ENCODE measurements at regions not wholly inside any gene's neighbourhood (a gene's known extent, or its start where the extent isn't known, plus 50 kb on each side); places are given as distances from the start of the nearest gene placed in this dataset.

DNA sequence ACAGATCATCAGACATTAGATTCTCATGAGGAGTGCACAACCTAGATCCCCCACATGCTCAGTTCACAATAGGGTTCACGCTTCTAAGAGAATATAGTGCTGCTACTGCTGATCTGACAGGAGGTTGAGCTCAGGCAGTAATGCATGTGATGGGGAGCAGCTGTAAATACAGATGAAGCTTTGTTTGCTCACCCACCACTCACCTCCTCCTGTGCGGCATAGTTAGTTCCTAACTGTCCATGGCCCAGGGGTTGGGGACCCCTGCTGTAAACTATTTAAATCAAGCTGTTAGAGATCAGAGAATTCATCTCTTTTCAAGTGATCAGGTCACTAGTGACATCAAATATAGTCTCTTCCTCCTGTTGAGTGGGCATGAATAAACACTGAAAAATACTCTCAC is 88.8 kb upstream of the ACVR2A start:
- no peak for DNase-seq (ENCODE audit: low read depth)
- no peak overlapping the region for H3K4me3 ChIP-seq (ENCODE audit: low read length)
- TF ChIP-seq, protein P1, sequence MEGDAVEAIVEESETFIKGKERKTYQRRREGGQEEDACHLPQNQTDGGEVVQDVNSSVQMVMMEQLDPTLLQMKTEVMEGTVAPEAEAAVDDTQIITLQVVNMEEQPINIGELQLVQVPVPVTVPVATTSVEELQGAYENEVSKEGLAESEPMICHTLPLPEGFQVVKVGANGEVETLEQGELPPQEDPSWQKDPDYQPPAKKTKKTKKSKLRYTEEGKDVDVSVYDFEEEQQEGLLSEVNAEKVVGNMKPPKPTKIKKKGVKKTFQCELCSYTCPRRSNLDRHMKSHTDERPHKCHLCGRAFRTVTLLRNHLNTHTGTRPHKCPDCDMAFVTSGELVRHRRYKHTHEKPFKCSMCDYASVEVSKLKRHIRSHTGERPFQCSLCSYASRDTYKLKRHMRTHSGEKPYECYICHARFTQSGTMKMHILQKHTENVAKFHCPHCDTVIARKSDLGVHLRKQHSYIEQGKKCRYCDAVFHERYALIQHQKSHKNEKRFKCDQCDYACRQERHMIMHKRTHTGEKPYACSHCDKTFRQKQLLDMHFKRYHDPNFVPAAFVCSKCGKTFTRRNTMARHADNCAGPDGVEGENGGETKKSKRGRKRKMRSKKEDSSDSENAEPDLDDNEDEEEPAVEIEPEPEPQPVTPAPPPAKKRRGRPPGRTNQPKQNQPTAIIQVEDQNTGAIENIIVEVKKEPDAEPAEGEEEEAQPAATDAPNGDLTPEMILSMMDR (conservative IDR thresholded peaks at IDR 0.05; ENCODE audit: low read depth, low read length), result no peak

DNA sequence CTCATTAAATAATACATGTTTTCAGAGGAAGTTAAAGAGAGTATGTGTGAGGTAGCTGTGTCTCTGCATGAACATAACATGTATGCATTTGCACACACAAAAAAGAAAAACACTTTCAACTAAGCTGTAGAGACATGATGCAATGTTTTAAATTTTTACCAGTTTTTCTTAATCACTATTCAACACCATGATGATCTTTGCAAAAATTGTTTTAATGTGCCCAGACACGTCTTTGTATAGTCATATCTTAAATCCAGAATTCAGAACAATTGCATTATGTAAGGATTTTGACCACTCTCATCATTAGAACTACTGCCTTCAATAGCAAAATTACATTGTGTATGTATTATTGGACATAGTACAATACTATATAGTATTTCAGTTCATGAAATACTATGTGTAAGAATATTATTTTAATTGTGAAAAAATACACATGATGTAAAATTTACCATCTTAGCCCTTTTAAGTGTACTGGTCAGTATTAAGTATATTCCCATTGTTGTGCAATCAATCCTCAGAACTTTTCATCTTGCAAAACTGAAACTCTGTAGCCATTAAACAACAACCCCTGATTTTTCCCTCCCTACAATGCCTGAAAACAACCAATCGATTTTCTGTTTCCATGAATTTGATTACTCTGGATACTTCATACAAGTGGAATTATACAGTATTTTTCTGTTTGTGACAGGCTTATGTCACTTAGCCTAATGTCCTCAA is 104.5 kb upstream of the ACVR2A start:
- DNase-seq (ENCODE audit: low read depth), result no peak
- TF ChIP-seq, protein P1 (conservative IDR thresholded peaks at IDR 0.05; ENCODE audit: low read depth, low read length), result no peak
- H3K4me3 ChIP-seq (ENCODE audit: low read length), result no peak overlapping the region

DNA sequence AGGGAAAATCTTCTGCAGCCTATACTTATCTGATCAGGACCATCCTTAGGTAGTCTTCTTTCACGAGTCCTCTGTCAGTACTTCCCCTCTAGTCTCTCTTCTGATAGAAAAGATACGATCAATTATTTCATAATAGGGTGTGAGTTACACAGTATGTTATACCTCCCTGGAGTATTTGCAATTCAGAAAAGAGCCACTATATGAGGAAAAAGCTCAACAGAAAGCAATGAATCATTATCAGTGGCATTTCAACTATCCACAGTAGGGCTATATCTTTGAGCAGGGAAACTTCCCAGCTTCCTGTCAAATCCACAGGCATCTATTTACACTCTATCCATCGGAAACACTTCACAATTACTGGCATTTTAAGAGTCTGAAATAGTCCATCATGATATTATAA is 105.3 kb upstream of the ACVR2A start:
- TF ChIP-seq, protein P1 (conservative IDR thresholded peaks at IDR 0.05; ENCODE audit: low read depth, low read length), result no peak
- H3K4me3 ChIP-seq (ENCODE audit: low read length), result no peak overlapping the region
- no peak for DNase-seq (ENCODE audit: low read depth)

DNA sequence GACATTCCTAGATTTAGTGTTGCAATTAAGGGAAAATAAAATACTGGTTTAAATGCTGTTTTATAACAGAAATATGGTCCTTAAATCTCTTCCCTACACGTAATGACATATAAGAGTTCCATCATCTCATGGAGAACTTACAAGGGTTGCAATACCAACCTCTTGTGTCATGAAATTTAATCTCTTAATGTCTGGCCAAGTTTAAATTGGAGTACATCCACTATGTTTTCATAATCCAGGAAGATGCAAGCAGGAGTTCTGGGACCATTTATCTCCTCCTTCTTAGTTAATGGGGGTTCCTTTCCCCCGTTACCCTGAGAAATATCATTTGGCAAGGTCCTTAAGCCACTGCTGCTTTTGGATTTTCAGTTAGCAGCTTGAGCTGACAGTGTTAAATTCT is 126.0 kb upstream of the ACVR2A start:
- TF ChIP-seq, protein P1 (conservative IDR thresholded peaks at IDR 0.05; ENCODE audit: low read depth, low read length), result no peak
- DNase-seq (ENCODE audit: low read depth), result no peak
- no peak overlapping the region for H3K4me3 ChIP-seq (ENCODE audit: low read length)

DNA sequence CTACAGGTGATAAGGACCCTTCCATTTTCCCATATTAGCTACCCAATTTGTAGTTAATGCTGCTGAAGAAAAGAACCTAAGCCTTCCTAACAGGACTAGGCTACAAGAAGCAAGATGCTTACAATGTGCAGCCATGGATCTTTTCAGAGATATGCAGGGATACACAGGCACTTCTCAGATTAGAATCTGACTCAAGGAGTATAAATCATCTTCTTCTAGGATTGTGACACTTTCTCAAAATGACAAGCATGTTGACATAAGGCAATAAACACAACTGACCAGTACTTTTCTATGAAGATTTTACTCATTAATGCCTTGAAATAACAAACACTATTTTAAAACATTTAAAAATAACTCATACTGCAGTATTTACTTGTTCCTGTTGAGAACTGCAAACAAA is 127.9 kb upstream of the ACVR2A start:
- no peak overlapping the region for H3K4me3 ChIP-seq (ENCODE audit: low read length)
- TF ChIP-seq, protein P1 (conservative IDR thresholded peaks at IDR 0.05; ENCODE audit: low read depth, low read length), result no peak
- DNase-seq (ENCODE audit: low read depth), result no peak

DNA sequence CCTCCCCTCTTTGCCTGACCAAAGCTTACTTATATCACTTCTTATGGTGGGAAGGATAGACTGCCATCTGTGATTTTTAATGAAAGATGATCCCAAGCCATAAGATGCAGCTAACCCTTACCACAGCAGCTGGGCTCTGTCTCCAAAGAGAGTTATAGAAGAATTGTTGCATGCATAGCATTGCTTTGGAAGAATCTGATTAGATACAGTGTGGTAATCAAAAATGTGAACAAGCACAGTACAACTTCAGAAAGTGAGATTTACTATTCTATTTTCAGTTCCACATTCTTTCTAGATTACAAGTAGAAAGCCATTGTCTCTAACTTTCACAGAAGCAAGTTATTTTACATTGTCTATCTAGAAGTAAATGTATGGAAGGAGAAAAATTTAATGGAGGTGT is 129.0 kb upstream of the ACVR2A start:
- TF ChIP-seq, protein P1 (conservative IDR thresholded peaks at IDR 0.05; ENCODE audit: low read depth, low read length), result no peak
- H3K4me3 ChIP-seq (ENCODE audit: low read length), result no peak overlapping the region
- DNase-seq (ENCODE audit: low read depth), result no peak

DNA sequence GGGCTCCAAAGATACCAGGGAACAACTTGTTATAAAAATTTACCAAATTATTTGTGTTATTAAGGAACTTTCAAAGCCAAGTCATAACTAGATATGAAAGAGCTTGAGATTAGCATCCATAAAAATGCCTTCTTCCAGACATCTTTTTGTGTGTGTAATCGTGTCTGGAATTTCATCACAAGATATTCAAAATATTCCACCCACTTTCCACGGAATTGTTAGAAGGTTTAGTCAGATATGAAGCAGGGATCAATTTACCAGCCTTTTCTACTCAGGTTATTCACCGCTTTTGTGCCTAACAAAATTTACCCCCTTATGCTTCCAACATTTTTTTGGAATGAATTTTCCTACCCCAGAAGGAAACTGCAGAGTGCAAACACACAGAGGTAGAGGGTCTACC is 130.2 kb upstream of the ACVR2A start:
- no peak overlapping the region for H3K4me3 ChIP-seq (ENCODE audit: low read length)
- TF ChIP-seq, protein P1 (conservative IDR thresholded peaks at IDR 0.05; ENCODE audit: low read depth, low read length), result no peak
- peak; percentile 22 for DNase-seq (ENCODE audit: low read depth)
